GM10248 (cell line): ENCODE measurements at regions not wholly inside any gene's neighbourhood (a gene's known extent, or its start where the extent isn't known, plus 50 kb on each side); places are given as distances from the start of the nearest gene placed in this dataset.

ENCODE experiments used
- CTCF ChIA-PET: fragments of 300-600 bp; sonication (Branson Sonifier 250); formaldehyde crosslinking; extraction: SDS; loops from one replicate; lab custom pipeline; 2021; ENCODE audit warnings: antibody characterized with exemption; lab: Yijun Ruan, JAX
- POLR2A ChIA-PET: fragments of 350-650 bp; sonication (Branson Sonifier 250); formaldehyde crosslinking; extraction: SDS; loops from one replicate; lab custom pipeline; 2020; ENCODE audit warnings: antibody characterized with exemption; lab: Yijun Ruan, JAX
- DNase-seq: peaks from one replicate; pipeline ENCODE4 v3.0.0; 2012; ENCODE audit errors: extremely low spot score
- TF ChIP-seq, protein P1 (sequence below): IDR thresholded peaks from 2 replicates; pipeline ENCODE4 v1.5.1; 2012; ENCODE audit warnings: mild to moderate bottlenecking, low read depth; ENCODE audit errors: extremely low read depth, missing control alignments, control extremely low read depth

DNA sequence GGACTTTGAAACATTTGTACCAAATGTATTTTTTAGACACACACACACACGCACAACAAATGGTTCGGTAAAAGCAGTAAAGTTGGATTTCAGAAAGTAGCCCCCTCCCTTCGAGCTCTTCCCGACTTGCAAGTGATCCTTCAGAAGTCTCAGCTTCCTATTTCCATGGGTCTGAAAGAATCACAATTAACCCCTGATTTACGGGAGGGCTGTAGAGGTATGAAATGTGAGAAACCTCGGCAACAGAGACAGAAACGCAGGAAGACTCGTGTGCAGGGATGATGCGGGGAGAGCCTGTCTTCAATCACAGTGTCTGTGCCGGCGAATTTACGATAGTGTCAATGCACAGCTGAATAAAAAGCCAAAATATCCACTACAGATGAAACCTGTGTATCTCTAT, 60.7 kb upstream of the VRK1 start:
- ChIA-PET POLR2A (interaction anchor here (0.5 kb wide), 1 partner anchor 181 kb away, joined by 3 read pairs; no protein-coding TSS in a partner anchor), CTCF (interaction anchor here (1.2 kb wide), 1 partner anchor 16 kb away, joined by 4 read pairs; no protein-coding TSS in a partner anchor)
- no peak for DNase-seq
- TF ChIP-seq, protein P1, sequence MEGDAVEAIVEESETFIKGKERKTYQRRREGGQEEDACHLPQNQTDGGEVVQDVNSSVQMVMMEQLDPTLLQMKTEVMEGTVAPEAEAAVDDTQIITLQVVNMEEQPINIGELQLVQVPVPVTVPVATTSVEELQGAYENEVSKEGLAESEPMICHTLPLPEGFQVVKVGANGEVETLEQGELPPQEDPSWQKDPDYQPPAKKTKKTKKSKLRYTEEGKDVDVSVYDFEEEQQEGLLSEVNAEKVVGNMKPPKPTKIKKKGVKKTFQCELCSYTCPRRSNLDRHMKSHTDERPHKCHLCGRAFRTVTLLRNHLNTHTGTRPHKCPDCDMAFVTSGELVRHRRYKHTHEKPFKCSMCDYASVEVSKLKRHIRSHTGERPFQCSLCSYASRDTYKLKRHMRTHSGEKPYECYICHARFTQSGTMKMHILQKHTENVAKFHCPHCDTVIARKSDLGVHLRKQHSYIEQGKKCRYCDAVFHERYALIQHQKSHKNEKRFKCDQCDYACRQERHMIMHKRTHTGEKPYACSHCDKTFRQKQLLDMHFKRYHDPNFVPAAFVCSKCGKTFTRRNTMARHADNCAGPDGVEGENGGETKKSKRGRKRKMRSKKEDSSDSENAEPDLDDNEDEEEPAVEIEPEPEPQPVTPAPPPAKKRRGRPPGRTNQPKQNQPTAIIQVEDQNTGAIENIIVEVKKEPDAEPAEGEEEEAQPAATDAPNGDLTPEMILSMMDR = no peak

DNA sequence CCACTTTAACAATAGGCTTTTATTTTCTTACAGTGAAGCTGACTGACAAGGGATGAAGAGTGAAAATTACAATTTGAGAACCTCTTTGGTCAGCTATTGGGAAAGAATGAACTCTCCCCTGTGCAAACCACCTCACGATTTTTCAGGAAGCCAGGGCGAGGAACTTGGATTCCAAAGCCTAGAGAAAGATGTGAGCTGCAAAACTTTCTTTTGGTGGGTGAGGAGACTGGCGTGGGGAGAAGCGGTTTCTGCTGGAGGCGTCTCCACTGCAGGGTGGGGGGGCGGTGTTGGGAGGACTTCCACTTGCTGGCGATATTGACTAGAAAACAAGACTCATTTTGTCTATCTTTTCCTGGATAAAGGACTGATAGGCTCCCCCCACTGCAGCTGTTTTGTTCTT, 59.3 kb upstream of the VRK1 start:
- TF ChIP-seq, protein P1 = no peak
- CTCF ChIA-PET = interaction anchor here (1.9 to 2.3 kb wide), 2 partner anchors 8 to 161 kb away, joined by 5 read pairs; no protein-coding TSS in a partner anchor
- no peak for DNase-seq
- POLR2A ChIA-PET = no interaction called here

DNA sequence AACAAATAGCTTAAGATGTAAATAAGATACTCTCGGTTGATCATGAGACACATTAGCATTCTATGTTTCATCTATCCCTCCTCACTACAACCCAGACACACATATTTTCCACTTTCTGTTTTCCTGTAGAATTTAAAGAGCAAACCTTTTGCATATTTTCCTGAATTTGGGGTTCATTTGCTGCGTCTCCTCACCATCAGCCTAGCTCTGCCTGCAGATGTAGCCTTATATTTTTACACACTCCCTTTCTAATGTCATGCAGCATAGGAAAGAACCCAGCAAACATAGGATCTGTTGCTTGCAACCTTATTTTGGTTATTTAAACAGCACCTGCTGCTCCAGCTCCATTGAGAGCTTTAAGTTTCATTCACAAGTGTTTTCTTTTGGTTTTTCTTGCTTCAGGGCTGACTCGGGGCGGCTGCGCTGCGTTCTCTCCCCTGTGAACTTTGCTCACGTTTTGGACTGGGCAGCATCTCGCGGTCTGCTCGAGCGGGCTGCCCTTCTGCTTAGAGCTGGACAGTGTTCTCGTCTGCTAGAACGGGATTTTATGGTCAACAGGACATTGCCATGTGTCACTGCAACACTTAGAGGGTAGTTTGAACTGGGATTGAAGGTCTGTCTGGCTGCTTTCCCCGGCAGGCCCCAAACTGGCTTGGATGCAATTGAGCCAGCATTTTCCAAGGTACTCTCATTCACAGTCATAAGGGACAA, 57.8 kb upstream of the VRK1 start:
- CTCF ChIA-PET = interaction anchor here (1.3 to 2.3 kb wide), 3 partner anchors 9 to 162 kb away, joined by 3 to 5 read pairs (median 5); no protein-coding TSS in a partner anchor

DNA sequence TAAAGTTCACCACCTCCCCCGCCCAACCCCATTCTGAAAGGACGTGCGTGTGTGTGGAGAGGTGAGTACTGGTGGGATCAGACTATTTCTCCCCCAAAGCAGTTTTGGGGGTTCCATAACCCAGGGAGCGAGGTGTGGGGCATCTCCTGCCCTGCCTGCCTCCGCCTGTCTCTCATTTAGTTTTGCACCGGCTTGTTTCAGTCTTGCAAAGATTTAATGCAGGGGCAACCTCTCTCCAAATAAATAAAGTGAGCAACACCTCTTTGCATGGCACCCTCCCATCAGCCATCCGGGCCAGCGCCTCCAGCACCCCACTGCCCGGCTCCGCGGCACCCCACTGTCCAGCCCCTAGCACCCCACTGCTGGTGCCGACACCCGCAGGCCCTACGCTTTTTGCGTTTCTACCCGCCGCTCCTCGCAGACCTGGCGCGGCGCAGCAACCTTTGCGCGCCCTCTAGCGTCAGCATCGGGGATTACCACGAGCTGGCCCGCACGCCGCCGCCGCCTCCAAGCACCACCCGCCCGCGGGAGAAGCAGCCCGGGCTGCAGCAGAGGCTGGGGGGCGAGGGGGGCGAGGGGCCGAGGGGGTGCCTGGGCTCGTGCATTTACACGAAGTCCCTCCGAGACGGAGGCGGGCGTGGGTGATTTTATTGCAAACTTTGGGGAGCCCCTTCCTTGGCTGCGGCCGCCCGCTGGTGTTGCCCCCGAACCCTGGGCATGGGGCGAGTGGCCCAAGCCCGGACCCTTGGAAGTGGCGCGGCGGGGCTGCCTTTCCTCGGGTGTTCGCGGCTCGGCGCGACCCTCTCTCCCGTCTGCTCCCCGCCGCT, 55.8 kb upstream of the VRK1 start:
- DNase-seq = peak; percentile 84
- POLR2A ChIA-PET = no interaction called here
- TF ChIP-seq, protein P1 = peak; percentile 96
- CTCF ChIA-PET = interaction anchor here (0.6 to 2.1 kb wide), 21 partner anchors 9 to 174 kb away, joined by 3 to 10 read pairs (median 4); no protein-coding TSS in a partner anchor

More for the DNA sequence above, 57.8 kb upstream of the VRK1 start:
- POLR2A ChIA-PET = interaction anchor here (0.5 kb wide), 1 partner anchor 258 kb away, joined by 4 read pairs; no protein-coding TSS in a partner anchor
- TF ChIP-seq, protein P1 = no peak
- DNase-seq = no peak

DNA sequence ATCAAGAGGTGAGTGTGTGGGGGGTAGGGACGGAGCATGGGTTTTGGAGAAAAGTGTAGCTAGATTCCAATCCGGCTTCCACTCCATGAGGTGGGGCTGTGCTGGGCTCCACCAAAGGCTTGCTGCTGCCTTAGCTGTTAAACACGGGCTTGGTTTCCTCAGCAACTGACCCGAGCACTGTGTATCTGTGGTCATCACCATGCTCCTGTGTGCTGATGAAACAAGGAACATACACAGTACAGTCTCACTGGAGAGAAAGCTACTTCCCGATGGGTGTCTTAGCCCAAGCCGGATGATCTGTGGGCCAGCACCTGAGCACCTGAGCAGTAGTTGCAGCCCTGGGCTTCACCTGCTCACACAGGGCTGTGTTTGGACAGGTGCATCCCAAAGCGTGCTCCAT, 52.9 kb upstream of the VRK1 start:
- TF ChIP-seq, protein P1 = no peak
- DNase-seq = no peak
- POLR2A ChIA-PET = no interaction called here
- CTCF ChIA-PET = interaction anchor here (1.1 to 2.6 kb wide), 5 partner anchors 10 to 178 kb away, joined by 3 to 12 read pairs (median 4); no protein-coding TSS in a partner anchor

DNA sequence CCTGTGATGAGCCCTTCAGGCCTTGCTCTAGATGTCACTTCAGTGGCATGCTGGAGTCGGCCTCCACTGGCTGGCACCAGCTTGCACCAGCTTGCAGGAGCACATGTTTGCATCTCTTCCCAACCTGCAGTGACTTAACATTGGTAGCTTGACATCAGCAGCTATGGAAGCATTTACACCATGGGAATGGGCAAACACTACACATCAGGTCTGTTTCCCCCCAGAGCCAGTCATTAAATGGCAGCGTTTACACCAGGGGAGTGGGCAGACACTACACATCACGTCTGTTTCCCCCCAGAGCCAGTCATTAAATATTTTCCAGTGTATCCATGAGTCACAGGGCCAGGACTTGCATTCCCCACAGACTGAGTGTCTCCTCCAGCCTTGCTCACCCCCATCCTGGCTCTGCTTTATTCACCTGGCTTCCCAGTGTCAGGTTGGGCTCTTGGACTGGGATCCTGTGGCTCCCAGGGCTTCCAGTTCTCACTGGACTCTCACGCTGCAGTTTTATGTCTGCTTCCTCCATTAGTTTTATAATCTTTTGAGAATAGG, 51.6 kb upstream of the VRK1 start:
- ChIA-PET POLR2A (no interaction called here), CTCF (interaction anchor here (0.8 to 2.6 kb wide), 6 partner anchors 12 to 179 kb away, joined by 3 to 12 read pairs (median 4); no protein-coding TSS in a partner anchor)
- TF ChIP-seq, protein P1 = no peak
- no peak for DNase-seq
